ENCODE measurements at regions not wholly inside any gene's neighbourhood (a gene's known extent, or its start where the extent isn't known, plus 50 kb on each side); places are given as distances from the start of the nearest gene placed in this dataset.
A peak's percentile ranks its signal among the peaks of the same experiment; 100 is the strongest.

DNA sequence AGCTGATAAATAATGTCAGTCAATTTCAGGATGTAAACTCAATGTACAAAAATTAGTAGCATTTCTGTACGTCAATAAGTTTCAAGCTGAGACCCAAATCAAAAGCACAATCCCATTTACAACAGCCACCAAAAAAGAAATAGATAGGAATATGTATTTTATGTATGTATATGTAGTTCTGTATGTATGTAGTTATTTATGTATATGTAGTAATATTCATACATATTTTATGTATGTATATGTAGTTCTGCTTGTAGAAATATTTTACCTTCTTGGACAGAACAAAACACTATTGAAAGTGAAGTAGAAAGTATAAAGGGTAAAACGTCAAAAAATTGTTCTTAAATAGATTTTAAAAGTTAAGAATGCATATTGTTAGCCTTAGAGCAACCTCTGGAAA, 591.0 kb upstream of the SETBP1 start:
- no peak for DNase-seq

DNA sequence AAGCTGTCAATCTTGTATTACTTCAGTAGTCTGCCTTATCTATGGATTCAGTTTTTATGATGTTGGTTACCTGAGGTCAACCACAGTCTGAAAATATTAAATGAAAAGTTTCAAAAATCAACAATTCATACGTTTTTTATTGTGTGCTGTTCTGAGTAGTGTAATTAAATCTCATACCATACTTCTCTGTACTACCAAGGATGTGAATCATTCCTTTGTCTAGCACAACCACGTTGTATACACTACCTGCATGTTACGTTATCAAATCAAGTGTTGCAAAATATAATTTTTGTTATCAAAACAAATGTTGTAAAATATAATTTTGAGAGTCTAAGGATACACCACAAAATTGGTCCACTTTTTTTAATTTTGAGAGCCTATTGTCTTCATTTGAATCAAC, 590.2 kb upstream of the SETBP1 start:
- no peak for DNase-seq

DNA sequence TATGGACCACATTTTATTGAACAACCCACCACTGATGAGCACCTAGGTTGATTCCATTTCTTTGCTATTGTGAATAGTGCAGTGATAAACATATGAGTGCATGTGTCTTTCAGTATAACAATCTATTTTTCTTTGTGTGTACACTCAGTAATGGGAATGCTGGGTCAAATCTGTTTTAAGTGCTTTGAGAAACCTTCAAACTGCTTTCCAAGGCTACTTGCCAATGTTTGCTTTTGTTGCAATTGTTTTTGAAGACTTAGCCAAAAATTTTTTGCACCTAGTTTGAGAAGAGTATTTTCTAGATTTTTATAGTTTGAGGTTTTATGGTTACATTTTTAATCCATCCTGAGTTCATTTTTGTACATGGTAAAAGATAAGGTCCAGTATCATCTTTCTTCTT, 587.4 kb upstream of the SETBP1 start:
- no peak for DNase-seq

DNA sequence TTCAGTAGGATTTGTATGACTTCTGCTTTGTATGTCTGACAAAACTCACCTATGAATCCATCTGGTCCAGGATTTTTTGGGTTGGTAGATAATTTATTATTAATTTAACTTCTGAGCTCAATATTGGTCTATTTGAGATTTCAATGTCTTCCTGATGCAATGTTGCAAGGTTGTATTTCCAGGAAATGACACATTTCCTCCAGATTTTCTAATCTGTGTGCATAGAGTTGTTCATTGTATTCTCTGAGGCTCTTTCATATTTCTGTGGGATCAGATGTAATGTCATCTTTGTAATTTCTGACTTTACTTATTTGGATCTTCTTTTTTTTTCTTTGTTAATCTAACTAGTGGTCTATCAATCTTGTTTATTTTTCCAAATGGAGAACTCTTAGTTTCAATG, 584.7 kb upstream of the SETBP1 start:
- no peak for DNase-seq

DNA sequence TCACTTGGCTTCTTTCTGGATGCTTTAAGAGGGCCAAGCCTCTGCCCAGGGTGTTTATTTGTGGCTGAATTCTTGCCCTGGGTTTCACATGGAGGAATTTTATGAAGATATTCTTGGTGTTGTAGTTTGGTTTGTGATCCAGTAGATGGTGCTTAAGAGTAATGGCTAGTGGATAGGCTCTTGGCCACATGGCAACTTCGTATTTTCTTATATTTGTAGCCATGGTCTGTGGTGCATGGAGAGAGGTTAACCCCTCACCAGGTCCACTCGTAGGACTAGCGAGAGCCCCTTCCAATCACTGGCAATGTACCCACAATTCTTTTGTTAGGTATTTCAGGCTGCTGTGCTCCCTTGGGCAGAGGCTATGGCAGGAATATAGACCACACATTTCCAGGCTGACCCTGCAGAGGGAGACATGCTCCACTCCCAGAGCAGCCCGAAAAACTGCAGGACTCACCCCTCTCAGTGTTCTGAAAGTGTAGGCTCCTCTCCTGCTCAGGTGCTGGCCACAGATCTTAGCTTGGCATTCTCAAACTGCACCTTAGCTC, 582.1 kb upstream of the SETBP1 start:
- DNase-seq: peak; percentile 0

DNA sequence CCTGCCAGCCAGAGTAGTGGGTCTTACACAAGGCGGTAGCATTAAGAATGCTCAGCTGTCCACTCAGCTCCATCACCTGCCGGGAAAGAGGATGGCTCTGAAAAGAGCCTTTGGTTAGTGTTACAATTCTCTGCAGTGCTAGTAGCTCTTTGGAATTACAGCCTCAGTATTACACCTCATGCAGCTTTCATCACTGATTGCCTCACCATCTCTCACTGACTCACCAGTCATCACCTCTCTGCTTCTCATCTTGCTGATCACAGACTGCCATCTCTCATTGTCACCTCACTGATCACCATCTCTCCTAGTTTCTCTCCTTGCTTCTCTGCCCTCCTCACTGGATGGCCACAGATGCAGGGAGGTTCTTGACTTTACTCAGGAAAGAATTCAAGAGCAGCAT, 573.5 kb upstream of the SETBP1 start:
- no peak for DNase-seq

DNA sequence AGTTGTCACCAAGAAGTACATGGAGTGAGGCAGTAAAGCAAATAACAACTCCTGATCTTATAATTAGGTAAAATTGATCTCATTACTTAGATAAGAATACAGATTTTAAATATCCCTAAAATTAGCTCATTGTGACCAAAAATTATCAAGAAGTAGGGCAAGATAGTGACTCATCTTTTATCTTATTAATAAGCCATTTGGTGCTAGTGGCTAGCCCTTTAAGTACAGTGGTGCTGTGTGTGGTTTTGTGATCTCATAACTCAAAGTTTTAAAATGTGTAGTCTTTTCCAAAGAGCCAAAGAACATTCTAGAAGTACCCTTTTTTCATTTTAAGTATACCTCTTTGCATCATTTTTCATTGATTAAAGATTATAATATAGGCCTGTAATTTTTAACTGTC, 569.4 kb upstream of the SETBP1 start:
- no peak for DNase-seq

DNA sequence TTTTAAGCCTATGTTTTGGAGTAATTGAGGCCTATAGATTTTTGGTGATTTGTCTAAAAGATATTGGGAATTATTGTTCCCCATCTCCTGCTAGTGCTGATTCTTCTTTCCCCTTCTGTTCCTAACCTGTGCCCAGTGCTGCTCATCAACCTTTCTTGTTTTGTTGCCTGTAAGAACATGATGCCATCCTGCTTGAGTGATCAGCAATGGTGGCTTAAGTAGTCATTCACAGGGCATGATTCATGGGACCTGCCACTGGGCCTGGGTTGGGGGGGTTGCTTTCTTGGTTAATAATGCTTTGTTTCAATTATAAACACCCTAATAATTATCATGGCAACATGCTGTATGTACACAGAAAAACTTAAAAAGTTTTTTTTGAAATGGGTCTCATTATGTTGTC, 562.9 kb upstream of the SETBP1 start:
- no peak for DNase-seq

DNA sequence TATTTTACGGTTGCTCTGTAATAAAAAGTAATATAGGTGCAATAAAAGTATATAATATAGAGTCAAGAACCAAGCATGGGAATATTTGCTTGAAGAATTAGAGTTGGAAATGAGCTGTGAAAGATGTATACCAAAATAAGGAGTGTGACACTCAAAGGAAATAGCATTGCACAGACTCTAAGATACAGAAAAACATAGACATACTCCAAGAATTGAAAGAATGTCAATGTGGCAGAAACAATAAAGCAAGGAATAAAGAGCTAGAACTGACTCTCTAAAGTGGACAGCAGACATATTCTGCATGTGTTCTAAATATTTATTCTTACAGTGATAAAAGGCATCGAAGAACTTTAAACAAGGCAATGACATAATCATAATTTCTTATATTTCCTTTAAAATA, 561.1 kb upstream of the SETBP1 start:
- DNase-seq: no peak

DNA sequence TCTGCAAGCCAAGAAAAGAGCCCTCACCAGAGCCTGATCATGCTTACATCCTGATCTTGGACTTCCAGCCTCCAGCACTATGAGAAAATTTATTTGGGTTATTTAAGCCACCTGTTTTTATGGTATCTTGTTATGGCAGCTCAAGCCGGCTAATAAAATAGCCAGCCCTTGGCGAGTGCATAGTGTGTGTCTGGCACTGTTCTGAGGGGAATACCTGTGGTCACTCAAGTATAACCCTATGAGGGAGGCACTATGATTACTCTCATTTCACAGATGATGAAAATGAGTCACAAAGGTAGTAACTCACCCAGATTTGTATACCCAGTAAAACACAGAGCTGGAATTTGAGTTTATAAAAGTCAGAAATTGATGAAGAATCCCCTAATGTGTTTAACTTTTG, 556.9 kb upstream of the SETBP1 start:
- DNase-seq: no peak

DNA sequence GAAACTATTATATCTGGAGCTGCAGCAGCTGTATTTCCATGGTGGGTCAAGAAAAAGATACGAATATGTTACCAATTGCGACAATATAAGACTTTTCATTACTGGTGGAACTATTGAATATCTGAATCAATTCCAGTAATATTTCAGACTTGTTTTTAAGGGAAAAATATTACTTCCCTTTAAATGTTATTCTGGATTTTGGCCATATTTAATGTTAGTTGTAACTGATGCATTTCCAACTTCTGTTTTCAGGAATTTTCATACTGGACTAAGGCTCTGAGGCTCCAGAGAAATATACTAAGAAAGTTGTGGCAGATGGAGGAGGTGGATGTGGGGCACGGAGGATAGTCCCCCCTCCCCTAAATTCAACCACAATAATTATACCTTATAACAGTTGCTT, 555.2 kb upstream of the SETBP1 start:
- DNase-seq: no peak

DNA sequence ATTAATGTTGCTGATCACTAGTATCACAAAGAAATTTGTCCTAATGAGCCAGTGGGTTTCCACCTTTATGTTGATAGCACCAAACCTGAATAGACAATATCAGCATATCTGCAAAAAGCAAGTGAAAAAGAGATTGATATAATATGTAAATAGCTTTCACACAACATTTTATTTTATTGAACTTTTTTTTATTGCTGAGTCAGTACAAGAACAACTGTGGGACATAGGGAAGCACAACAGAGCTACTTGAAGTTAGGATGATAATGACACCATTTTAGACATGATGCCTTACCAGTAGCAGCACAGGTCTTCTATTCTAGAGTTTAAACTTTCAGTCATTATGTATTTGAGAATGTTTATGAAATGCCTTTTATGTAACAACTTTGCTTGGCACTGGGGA, 554.1 kb upstream of the SETBP1 start:
- DNase-seq: no peak

DNA sequence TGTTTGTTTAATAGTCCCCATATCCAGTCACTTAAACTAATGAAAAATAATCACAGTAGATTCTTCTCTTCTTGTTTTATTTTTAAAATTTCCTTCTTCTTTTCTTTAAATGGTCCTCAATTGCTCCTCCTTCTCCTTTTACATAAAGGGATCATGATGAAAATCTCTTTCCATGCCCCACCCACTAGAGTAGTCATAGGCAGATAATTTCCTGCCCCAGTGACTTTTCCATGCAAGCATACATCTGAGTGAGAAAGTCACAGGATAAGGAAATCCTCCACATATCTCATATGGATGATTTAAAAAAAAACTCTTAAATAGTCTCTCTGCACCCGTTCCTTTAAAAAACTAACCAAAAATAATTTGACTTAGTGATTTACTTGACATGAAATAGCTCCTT, 552.3 kb upstream of the SETBP1 start:
- no peak for DNase-seq

DNA sequence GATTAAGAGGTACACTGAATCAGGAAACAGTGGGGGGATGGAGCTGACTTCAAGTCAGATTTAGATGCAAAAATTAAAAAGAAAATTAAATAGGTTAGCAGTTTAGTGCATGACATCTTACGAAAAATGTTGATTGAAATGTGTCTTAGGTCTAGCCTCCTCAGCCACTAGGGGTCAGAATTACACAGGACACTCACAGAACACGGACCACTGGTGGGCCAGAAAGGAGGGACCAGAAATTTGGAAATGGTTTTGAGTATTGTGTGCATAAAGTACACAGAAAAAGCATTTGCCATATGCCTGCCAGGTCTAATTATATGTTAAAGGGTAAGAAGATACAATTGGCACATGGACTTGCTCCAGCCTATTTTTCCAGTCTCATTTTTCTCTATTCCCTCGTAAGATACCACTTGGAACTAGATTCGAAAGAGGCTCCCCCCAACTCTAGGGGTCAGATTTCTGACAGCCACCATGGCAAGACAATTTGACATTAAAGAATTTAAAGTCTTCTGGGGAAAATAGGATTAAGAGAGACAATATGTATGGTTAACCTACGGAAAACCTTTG, 550.2 kb upstream of the SETBP1 start:
- no peak for DNase-seq

DNA sequence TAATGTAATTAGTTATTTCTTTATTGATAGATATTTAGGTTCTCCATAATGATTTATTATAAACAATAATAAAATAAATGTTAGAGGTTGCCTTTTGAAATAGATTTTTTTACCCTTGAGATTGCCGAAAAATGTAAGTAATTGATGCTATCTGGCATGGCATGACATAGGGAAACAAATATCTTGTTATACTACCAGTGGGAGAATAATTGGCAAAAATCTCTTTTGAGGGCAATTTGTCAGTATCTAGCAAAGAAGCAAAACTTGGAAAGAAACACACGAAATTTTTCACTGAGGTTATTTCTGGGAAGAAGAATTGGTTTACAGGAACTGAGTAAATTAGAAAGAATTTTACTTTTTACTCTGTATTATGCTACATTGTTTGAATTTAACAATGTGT, 547.2 kb upstream of the SETBP1 start:
- DNase-seq: no peak

DNA sequence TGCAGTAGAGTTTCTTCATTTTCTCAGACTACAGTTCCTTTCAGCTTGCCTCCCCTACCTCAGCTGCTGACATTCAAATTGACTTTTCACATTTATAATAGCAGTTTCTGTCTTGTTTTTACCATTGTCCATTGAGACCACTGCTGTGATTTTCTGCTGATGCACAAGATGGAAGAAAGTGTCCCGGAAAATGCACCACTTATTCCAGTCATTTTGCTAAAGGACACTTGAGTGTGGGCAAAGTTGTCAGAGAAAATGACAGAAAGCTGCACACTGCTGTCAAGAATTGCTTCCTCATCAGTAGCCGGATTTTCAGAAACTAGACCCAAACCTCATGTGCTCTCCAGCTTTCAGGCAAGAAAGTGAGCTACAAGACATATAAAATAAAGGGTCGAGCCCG, 546.2 kb upstream of the SETBP1 start:
- DNase-seq: no peak

DNA sequence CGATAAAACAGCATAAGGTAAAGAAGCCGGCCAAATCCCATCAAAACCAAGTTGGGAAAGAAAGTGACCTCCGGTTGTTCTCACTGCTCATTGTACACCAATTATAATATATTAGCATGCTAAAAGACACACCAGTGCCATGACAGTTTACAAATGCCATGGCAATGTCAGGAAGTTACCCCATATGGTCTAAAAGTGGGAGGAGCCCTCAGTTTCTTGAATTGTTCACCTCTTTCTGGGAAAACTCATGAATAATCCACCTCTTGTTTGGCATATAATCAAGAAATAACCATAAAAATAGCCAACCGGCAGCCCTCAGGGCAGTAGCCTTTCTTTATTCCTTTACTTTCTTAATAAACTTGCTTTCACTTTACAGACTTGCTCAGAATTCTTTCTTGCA, 544.9 kb upstream of the SETBP1 start:
- DNase-seq: no peak

DNA sequence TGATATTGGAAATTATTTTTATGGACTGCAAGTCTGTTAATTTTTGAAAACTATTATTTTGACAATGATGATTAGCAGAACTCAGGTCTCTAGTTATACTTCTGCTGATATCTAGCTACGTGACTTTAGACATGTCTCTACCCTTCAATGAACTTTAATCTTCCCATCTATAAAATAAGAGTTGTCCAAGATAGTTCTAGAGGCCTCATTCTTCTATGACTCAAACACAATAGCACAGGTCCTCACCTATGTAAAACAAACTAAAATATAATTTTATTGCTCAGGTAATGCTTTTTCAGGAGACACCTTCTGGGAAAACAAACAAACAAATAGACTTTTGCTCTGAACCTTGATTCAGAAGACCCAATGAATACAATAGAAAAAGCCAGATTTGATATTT, 544.4 kb upstream of the SETBP1 start:
- no peak for DNase-seq

DNA sequence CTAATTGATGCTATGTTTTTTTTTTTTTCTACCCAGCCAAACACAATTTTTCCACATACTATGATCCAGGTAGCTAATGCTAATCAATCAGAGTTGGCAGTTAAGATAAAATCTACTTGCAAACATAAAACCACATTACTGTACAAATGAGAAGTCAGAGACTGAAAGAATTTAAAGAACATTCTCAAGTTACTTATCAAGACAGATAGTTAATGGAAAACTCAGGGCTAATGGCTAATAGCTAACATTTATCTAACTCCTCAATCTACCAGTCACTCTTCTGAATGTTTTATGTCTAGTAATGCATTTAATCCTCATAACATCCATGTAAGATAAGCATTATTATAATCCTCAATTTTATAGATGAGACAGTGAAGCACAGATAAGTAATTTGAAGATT, 537.6 kb upstream of the SETBP1 start:
- no peak for DNase-seq

DNA sequence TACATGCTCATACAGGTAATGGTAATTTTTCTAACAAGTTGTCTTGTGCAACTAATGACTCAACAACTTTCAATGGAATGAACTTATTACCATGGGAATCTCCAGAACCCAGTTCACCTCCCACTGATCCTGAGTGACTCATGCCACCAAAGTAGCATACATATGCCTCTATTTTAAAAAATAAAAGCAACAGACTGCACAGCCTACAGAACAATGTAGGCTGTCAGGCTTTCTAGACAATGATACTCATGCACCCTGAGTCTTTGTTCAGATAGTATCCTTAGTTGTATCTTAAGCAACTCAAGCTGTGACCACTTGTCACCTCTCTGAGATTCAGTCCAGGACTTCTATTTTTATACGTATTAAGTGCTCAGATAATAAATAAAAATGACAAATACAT, 531.0 kb upstream of the SETBP1 start:
- no peak for DNase-seq

DNA sequence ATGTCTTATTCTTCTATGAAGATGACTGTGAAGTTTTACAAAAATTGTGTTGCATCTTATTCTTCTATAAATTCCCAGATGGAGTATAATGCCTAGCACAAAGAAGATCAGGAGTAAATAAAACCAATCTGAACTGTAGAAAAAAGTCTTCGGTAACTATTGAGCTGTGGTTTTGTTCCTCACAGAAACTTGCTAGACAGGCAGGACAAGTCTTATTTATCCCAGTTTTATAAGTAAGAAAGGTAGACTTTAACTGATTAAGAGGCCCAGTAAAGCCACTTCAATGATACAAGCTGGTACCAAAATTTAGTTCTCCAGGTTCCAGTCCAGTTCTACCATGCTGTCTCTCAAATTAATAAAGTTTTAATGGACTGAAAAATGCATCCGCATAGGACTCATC, 526.7 kb upstream of the SETBP1 start:
- DNase-seq: no peak

DNA sequence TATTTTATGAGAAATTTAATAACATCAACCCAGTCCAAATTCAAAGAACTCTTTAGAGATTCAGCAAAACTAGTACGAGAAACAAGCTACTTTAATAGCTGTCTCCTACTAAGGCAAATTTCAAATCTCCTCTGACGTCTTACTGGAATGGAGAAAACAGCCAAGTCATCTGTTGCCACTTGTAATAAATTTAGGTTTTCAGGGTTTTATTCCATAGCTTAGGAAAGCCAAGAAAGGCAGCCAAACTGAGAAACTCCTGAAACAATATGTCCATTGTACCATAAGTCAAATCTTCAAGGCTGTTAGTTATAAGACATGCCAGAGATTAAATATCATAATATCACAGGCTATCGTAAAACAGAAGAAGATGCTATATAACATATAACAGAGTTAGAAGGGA, 524.6 kb upstream of the SETBP1 start:
- no peak for DNase-seq

DNA sequence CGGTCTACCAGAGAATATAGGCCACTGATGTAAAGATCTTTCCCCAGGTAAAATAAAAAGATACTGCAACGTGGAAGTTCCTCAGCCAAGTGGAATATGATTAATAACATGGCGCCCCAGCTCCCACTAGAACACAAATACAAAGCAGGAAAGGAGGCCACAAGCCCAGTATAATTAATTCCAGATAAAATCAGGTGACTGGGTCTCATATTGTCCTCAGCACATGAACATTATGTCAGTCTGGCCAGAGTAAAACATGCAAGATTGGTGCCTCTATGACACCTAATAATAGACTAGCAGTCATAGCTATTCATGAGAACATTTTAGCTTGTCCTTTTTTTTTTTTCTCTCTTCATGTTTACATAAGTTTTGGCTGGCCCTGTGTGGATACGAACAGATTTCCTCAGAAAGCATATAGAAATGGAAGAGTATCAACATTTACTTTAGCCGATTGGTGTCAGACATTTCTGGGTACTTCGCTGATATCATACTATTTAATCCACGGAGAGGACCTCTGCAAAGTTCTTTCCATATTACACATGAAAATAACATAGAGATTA, 523.8 kb upstream of the SETBP1 start:
- DNase-seq: no peak

DNA sequence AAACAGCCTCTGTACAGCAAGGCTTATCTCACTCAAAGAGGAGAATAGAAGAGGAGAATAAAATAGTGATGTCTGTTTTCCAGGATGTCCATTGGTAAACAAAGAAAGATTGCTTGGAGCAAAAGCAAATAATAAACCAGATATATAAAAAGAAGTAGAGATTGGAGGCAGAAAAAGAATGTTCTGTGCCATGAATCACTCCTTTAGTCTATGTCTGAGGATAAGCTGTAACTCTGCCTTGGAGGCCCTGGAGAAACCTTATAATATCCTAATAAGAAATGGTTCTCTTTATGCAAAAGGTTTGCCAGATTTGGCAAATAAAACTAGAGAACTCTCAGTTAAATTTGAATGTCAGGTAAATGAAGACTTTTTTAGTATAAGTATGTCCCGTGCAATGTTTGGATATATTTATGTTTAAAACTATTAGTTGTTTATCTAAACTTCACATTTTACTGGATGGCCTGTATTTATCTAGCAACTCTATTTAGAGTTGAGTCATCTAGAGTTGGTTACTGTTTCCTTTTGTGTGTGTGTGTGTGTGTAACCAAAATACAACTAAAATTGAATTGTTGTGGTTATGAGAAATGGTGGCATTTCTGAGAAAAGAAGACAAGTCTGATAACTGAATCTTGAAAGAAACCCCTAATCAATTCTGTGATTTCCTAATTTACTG, 510.3 kb upstream of the SETBP1 start:
- DNase-seq: no peak

DNA sequence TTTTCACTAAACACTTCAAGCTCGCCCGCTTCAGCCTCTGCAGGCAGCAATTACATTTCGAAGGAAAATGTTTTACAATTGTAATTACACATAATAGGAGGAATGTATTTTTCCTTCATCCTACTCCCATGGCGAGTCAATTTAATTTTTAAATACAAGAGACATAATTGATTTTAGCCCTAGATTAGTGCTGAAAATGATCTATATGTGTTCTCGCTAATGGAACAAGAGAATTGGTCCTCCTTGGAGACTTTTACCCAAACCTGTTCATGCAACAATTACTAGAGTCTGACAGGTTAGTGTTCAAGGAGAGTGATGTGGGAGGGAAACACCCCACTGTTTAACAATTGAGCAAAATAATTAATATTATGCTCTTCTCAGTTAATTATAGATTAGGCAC, 509.4 kb upstream of the SETBP1 start:
- no peak for DNase-seq

Data from inflammatory macrophage treated with lipopolysaccharide for 4 hours (primary cell).